NCI-H2029 (cell line): ENCODE measurements at regions not wholly inside any gene's neighbourhood (a gene's known extent, or its start where the extent isn't known, plus 50 kb on each side); places are given as distances from the start of the nearest gene placed in this dataset.
"Not testable (repeated sequence)": the region's sequence is repeated elsewhere in the genome, so short reads cannot be mapped to it uniquely, and the experiment has no call there.

Experiments
- DNase-seq: peaks from one replicate; lab custom pipeline; 2025; lab: John Stamatoyannopoulos, UW

DNA sequence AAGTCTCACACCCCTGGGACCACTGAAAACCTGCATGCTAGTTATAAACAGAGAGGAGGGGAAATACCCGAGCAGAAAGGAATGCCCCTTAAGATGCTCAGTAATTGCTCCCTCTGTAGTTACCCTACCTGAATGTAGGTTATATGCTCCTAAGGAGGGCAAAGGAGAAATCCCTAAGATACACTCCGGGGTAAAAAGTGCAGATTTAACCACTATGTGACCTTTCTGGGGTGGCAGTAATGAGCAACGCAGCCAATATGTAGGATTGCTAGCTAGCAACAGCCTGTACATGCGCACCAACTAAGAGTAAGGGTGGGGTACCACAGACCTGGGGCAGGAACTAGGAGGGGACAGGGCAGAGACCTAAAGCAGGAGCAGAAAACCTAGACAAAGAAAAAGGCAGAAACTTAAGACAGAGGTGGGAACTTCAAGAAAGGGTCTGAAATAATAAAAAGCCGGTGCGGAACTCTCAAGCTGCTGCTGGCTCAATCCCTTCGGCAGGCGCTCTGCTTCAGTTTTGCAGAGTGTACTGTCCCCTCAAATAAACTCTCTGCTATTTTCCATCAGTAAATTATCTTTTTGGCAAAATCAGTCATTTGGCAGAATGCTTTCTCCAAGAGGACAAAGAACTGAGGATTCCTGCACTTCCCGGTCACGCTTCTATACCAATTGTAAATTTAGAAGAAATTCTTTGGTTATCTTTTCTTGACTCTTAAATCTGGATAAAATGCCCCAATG lies 823.8 kb downstream of the CDH11 start:
- no peak for DNase-seq

- DNase-seq, result no peak
Observed at GRCh38 chr16:64295466-64295865, 826.4 kb downstream of the CDH11 start.

DNA sequence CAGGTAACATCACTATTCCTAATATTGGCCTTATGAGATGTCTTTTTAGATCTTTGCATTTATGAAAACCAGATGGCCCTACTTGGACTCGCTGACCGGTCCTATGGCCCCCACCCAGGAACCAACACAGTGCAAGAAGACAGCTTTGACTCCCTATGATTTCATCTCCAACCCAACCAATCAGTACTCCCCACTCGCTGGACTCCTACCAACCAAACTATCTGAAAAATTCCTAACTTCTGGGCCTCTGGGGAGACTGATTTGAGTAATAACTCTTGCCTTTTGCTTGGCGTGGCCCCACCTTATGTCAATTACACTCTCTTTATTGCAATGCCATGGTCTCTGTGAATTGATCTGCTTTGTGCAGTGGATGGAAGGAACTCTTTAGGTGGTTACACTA lies 828.9 kb downstream of the CDH11 start:
- DNase-seq, result no peak

GRCh38 chr16:64292161-64292560 lies 829.7 kb downstream of the CDH11 start:
- DNase-seq, result no peak

DNA sequence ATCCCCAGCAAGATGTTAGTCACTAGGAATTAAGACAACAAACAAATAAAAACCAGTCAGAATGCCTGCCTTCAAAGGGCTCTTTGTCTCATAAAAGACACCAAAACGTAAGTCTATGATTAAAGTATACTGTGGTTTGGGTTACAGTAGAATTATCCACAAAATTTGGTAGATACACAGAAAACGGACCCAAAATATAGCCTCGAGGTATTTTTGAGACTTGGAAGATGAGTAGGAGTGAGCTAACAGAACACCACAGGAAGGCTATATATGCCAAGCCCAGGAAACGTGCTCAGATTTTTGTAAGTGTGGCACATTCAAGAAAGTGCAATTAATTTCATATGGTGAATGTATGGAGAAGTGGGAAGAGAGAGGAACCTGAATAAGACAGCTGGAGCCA lies 831.4 kb downstream of the CDH11 start:
- no peak for DNase-seq

GRCh38 chr16:64287655-64288528 lies 834.0 kb downstream of the CDH11 start:
- no peak for DNase-seq

GRCh38 chr16:64282181-64282580 lies 839.7 kb downstream of the CDH11 start:
- no peak for DNase-seq

DNA sequence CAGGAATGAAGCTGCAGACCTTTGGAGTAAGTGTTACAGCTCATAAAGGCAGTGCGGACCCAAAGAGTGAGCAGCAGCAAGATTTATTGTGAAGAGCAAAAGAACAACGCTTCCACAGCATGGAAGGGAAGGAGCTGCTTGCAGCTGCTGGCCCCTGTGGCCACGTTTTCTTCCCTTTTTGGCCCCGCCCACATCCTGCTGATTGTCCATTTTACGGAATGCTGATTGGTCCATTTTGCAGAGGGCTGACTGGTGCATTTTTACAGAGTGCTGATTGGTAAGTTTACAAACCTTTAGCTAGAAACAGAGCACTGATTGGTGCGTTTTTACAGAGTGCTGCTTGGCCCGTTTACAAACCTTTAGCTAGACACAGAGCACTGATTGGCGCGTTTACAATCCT lies 841.5 kb downstream of the CDH11 start:
- no peak for DNase-seq

GRCh38 chr16:64278196-64278595 lies 843.7 kb downstream of the CDH11 start:
- DNase-seq, result no peak

DNA sequence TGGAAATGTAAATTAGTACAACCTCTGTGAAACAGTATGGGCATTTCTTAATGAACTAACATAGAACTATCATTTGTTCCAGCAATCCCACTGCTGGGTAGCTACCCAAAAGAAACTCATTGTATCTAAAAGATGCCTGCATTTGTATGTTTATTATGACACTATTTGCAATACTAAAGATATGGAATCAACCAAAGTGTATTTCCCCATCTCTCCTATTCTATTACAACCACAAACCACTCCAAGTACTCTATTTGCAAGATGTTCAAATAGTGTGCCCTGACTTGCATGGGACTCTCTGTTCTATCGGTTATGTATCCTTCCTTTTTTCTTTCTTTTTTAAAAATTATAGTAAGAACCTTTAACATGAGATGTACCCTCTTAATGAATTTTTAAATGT lies 845.2 kb downstream of the CDH11 start:
- no peak for DNase-seq

DNA sequence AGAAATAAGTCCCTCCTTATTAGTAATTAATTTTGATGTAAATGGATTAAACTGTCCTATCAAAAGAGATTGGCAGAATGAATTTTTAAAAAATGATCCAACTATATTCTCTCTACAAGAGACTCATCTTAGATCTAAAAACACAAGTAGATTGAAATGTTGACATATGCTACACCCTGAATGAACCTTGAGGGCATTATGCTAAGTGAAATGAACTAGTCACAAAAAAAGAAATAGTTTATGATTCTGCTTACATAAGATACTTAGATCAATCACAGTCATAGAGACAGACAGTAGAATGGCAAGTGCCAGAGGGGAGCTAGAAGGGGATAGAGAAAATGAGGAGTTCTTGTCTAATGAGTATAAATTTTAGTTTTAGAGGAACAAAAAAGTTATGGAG lies 849.8 kb downstream of the CDH11 start:
- DNase-seq, result no peak

GRCh38 chr16:64269756-64270155 lies 852.1 kb downstream of the CDH11 start:
- no peak for DNase-seq

- no peak for DNase-seq
Observed at GRCh38 chr16:64265756-64266155, 856.1 kb downstream of the CDH11 start.

DNA sequence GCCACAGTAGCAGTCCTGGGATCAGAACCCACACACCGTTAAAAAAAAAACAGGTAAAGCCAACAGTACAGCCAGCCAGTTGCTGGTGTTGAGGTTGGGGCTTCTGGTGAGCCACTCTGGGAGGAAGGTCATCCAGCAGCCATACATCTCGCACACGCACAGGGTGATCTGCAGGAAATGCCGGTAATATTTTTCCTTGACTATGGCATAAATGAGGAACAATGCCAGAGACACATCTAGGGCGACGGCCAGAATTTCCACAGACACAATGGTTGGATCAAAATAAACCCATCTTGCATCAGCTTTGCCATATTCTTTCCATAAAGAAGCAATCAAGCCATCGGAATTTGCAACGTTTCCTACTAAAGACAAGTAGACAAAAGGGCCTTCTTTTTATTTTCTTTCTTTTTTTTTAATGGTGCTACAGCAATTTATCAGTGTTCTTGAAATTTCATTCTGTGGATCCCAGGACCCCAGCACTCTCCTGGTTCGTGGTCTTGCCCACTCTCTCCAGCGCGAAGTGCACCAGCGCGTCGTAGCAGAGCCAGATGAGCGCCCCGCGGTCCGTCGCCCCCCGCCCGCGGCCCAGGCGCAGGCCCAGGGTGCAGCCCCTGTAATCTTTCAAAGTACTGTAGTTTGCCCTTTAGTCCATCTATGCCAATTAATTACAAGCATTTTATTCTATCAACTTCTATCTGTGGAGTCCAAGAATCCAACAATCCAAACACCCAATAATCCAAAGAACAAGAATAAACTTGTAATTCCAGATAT lies 861.0 kb downstream of the CDH11 start:
- DNase-seq, result not testable (repeated sequence)

GRCh38 chr16:64254443-64255367 lies 867.2 kb downstream of the CDH11 start:
- no peak for DNase-seq

GRCh38 chr16:64253525-64253924 lies 868.3 kb downstream of the CDH11 start:
- no peak for DNase-seq

- DNase-seq, result no peak
Observed at GRCh38 chr16:64253096-64253495, 868.8 kb downstream of the CDH11 start.

DNA sequence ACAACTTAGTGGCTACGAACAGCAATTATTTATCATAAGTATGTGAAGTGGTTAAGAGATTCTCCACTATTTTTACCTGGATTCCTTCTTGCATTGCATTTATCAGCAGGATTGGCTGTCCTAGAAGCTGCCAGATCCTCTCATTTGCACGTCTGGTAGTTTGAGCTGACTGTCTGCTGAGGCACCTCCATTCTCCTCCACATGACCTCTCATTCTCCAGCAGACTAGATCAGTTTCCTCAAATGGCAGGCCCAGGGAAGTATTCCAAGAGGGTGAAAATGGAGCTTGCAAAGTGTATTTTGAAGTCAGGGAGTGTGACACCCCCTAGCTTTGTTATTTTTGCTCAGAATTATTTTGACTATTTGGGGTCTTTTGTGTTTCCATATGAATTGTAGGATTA lies 870.1 kb downstream of the CDH11 start:
- DNase-seq, result no peak

DNA sequence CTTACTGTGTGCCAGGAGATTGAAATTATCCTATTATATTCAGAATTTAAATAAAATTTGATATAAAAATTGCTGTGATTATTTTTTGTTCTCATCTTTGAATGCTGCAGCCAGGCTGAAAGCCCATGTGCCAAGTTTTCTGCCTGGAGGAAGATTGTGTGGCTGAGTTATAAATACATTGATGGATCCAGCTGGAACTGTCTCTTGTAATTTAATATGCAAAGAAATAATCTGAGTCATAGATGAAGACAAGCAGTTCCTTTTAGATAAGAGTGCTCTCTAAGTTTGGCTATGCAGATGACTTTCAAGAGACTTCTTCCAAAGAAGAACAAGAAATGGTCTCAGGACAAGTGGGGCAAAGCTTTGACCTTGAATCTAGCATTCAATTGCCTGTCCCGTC lies 871.0 kb downstream of the CDH11 start:
- DNase-seq, result no peak

GRCh38 chr16:64242492-64242891 lies 879.4 kb downstream of the CDH11 start:
- DNase-seq, result no peak

DNA sequence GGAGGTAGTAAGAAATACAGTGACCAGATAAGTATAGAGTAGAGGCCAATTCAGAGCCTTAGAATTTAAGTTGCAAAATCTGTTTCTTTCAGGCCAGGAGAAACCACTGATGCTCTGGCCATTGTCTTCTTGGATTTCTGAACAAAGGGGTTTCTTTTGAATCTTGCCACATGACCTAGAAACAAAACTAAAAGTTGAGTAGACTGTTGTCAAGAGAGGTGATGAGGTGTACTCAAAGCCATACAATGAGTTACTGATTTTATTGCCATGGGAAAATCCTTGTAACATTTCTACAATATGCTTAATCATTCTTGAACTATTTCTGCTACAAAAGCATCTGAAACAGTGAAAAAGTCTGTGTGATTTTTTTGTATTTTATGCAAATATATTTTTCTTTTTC lies 881.3 kb downstream of the CDH11 start:
- no peak for DNase-seq

- DNase-seq, result no peak
Observed at GRCh38 chr16:64238571-64238970, 883.3 kb downstream of the CDH11 start.
